Dendritic cell treated with granulocyte-macrophage colony-stimulating factor and Interleukin-4, amounts not matched to agents 40 ng/mL and 50 ng/mL, for 4 days (primary cell): ENCODE measurements at regions not wholly inside any gene's neighbourhood (a gene's known extent, or its start where the extent isn't known, plus 50 kb on each side); places are given as distances from the start of the nearest gene placed in this dataset.
"Not testable (repeated sequence)": the region's sequence is repeated elsewhere in the genome, so short reads cannot be mapped to it uniquely, and the experiment has no call there.

Source experiments
- H3K27ac Mint-ChIP-seq: one replicate; pipeline ENCODE4 v1.8.0; 2022; ENCODE audit warnings: mild to moderate bottlenecking, mixed read lengths
- H3K27me3 Mint-ChIP-seq: one replicate; pipeline ENCODE4 v1.8.0; 2022; ENCODE audit warnings: mild to moderate bottlenecking, mixed read lengths
- H3K36me3 Mint-ChIP-seq: one replicate; pipeline ENCODE4 v1.8.0; 2022; ENCODE audit warnings: low read depth, mixed read lengths
- H3K4me1 Mint-ChIP-seq: one replicate; pipeline ENCODE4 v1.8.0; 2022; ENCODE audit warnings: low read depth, mixed read lengths
- H3K4me3 Mint-ChIP-seq: one replicate; pipeline ENCODE4 v1.8.0; 2022; ENCODE audit warnings: mild to moderate bottlenecking, moderate library complexity, mixed read lengths
- H3K9me3 Mint-ChIP-seq: one replicate; pipeline ENCODE4 v1.8.0; 2022; ENCODE audit warnings: mixed read lengths
- intact Hi-C: fragments of 100-400 bp; cut with micrococcal nuclease; formaldehyde crosslinking; loops from one replicate; pipeline ENCODE4 v1.15.0; 2022

DNA sequence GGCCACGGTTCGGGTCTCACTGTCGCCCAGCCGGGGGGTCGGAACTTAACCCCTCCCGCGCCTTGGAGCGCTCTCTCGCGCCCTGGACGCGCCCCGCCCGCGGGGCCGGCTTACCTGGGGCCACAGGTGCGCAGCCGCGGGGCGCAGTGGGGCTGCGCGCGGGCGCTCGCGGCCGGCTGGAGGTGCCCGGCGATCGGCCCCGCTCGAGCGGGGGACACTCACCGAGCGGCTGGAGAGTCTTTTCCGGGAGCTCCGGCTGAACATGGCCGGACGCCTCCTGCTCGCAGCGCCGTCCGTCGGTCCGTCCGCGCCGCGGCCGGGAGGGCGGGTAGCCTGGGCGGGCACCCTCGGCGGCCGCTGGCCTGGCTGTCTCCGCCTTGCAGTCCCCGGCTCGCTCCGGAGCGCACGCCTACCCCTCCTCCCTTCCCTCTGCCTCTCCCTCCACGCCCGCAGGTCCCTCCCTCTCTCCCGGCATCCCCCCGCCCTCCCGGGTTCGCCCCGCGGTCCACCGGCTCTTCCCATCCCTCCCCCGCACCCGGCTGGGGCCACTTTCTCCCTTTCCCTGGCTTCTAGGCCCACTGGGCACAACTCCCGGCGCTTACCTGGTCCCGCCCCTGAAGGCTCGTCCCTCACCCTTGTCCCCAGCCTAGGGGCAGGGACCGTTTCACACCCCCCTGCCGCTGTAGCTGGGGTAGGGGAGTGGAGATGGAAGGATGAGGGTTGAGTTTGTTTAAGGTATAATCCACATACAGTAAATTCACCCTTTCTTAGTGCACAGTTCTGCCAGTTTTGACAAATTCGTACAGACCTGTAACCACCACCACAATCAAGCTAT lies 220.1 kb upstream of the PRICKLE2 start:
- Mint-ChIP-seq H3K27ac (no peak overlapping the region), H3K4me1 (no peaks in the 10 kb centered on the region), H3K9me3 (no peaks in the 10 kb centered on the region), H3K36me3 (no peaks in the 10 kb centered on the region), H3K4me3 (no peak overlapping the region), H3K27me3 (peaks cover 49% of the 10 kb centered on the region)
- intact Hi-C loops: no loop called here

DNA sequence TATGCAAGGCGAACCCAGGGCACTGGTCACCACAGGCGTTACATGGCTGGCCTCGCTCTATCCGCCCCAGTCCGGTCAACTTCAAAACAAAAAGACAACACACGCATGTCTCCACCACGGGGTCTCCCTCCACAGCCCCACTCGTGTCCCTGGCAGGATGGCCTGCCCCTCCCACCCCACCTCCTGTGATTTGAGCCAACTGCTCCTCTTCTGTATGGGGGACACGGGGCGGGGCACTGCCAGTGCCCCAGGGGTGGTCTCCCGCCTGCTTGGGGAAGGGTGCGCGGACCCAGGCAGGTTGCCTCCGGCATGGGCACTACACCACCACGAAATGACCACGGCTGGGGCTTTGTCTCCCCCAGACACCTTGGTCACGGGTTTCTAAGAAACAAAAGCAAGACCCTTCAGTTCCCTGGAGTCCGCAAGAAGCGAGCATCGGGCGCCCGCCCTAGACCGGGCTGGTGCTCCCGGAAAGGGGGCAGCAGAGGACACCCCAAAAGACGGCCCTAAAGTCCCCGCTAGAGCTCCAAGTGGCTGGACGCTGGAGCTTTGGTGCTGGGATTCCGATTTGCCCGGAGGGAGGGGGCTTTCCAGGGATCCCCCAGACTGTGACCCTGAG lies 219.3 kb upstream of the PRICKLE2 start:
- H3K4me3 Mint-ChIP-seq: no peak overlapping the region
- intact Hi-C loops: no loop called here
- H3K4me1 Mint-ChIP-seq: no peaks in the 10 kb centered on the region
- no peaks in the 10 kb centered on the region for H3K9me3 Mint-ChIP-seq
- H3K27me3 Mint-ChIP-seq: peaks cover 48% of the 10 kb centered on the region
- no peak overlapping the region for H3K27ac Mint-ChIP-seq
- no peaks in the 10 kb centered on the region for H3K36me3 Mint-ChIP-seq

DNA sequence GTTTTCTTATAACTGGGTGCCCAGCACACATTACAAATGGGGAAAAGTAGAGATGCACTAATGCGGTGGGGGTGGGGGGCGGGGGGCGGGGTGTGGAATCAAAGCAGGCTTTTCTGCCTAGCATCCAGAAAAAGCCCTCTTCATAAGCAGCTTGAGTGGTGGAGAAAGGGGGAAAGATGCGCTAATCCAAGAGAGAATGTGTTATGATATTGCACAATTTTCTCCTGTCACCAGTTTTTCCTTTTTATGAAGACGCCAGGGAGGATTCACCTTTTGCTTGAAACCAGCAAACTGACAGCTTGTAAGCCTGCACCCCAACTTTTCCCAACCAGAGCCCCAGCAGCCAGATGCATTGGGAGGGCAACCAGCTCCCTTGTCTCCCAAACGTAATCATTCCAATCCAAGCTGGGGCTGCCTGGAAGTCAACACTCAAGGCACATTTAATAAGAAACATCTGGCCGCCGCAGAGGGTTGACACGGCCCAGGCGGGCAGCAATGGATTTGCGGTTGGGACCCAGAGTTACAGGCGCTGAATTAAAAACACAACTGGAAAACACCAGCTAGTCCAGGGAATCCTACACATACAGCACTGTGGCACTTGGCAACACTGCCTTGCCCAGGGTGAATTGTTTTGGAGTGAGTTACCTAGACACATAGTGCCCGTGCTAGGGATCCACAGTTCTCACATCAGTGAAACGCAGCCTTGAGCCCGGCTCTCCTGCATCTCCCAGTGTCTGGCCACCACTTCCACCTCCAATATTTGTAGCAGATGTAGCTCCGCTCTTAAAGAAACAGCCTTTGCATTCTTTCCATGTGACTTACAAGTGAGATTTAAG lies 218.5 kb upstream of the PRICKLE2 start:
- intact Hi-C loops: no loop called here
- Mint-ChIP-seq H3K27me3 (peaks cover 49% of the 10 kb centered on the region), H3K36me3 (no peaks in the 10 kb centered on the region), H3K27ac (no peak overlapping the region), H3K4me3 (no peak overlapping the region), H3K4me1 (no peaks in the 10 kb centered on the region), H3K9me3 (no peaks in the 10 kb centered on the region)

DNA sequence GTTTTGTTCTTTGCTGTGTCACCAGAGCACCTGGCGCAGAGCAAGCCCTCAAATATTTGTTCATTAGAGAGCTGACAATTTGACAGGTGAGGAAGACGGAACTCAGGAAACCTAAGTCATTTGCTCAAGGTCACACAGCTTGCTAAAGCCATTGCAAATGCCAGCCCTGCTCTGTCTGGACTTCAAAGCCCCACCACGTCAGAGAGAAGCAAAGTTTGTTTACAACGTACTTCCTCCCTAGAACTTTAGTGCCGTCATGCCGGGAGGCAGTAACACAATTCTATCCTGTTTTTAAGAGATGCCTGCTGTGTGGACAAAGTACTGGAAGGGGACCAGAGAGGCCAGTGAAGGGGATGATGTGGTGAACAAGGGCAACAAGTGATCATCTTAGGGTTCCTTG lies 216.6 kb upstream of the PRICKLE2 start:
- intact Hi-C loops: no loop called here
- Mint-ChIP-seq H3K27ac (no peak overlapping the region), H3K4me1 (no peaks in the 10 kb centered on the region), H3K9me3 (peaks cover 6% of the 10 kb centered on the region), H3K4me3 (no peak overlapping the region), H3K36me3 (no peaks in the 10 kb centered on the region), H3K27me3 (peaks cover 44% of the 10 kb centered on the region)

DNA sequence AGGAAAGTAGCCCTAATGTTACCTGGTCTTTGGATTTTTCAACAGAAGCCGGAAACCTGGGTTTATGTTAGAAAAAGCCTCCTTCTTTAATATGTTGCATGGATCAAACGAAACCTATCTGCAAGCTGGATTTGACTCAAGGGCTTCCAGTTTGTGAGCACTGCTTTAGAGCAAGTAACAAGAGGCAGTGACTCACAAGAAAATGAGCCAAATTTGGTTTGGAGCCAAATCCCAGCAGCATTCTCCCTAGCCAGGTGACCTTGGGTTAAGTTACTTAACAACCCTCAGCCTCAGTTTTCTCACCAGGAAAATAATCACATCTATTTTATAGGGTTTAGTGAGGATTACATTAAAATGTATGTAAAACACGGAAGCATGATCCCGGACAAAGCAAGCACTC lies 215.2 kb upstream of the PRICKLE2 start:
- intact Hi-C loops: no loop called here
- H3K27me3 Mint-ChIP-seq: peaks cover 34% of the 10 kb centered on the region
- no peaks in the 10 kb centered on the region for H3K4me1 Mint-ChIP-seq
- H3K4me3 Mint-ChIP-seq: no peak overlapping the region
- no peaks in the 10 kb centered on the region for H3K36me3 Mint-ChIP-seq
- peaks cover 19% of the 10 kb centered on the region for H3K9me3 Mint-ChIP-seq
- H3K27ac Mint-ChIP-seq: no peak overlapping the region

DNA sequence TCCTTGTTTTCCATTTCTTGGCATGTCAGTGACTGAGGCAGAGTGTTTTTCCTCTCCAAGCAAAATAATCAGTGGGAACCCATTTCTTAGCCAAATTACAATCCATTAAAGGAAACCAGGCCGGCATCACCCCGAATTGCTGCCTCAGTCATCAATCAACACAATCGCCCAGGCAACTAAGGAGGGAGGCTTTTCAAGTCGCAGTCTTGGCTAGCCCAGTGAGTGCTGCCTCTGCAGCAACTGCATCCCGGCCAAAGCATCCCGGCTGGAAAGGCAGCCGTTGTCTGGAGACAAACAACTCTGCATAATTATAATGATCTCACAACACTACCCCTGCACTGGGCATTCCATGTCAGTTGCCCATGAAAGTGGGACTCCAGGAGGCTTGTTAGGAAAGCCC lies 213.5 kb upstream of the PRICKLE2 start:
- peaks cover 21% of the 10 kb centered on the region for H3K27me3 Mint-ChIP-seq
- H3K4me3 Mint-ChIP-seq: no peak overlapping the region
- no peaks in the 10 kb centered on the region for H3K4me1 Mint-ChIP-seq
- intact Hi-C loops: no loop called here
- no peaks in the 10 kb centered on the region for H3K36me3 Mint-ChIP-seq
- H3K9me3 Mint-ChIP-seq: peaks cover 32% of the 10 kb centered on the region
- H3K27ac Mint-ChIP-seq: no peak overlapping the region

DNA sequence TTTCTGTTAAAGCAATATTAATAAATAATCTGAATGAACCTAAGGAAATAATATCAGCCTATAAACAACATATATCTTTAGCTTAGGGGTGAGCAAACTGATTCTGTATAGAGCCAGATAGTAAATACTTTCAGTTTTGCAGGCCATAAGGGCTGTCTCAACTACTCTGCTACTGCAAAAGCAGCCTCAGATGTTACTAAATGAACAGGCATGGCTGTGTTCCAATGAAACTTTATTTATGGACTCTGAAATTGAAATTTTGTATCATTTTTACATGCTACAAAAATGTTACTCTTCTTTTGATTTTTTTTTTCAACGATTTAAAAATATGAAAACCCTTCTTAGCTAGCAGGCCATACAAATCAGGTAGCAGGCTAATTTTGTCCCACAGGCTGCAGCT lies 212.8 kb upstream of the PRICKLE2 start:
- H3K27me3 Mint-ChIP-seq: peaks cover 13% of the 10 kb centered on the region
- no peak overlapping the region for H3K4me3 Mint-ChIP-seq
- intact Hi-C loops: no loop called here
- no peaks in the 10 kb centered on the region for H3K36me3 Mint-ChIP-seq
- peaks cover 38% of the 10 kb centered on the region for H3K9me3 Mint-ChIP-seq
- H3K4me1 Mint-ChIP-seq: no peaks in the 10 kb centered on the region
- H3K27ac Mint-ChIP-seq: no peak overlapping the region

DNA sequence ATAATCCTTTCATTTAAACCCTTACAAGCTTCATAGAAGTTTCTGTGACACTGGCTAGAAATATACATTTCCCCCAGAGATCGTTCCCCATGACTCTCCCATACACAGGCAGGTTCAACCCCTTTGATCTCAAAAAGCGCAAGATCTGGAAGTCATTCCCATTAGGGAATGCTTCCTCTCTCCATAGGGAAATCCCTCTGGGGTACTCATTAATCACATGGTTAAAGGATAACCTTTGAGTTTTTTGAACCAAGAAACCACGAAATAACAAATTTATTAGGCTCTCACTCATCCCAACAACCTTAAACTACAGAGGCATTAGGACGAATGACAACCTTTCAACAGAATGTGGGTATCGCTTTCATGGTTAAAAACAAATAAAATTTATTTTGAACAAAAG lies 211.9 kb upstream of the PRICKLE2 start:
- H3K27me3 Mint-ChIP-seq: peaks cover 6% of the 10 kb centered on the region
- peaks cover 38% of the 10 kb centered on the region for H3K9me3 Mint-ChIP-seq
- H3K4me1 Mint-ChIP-seq: no peaks in the 10 kb centered on the region
- no peak overlapping the region for H3K4me3 Mint-ChIP-seq
- no peak overlapping the region for H3K27ac Mint-ChIP-seq
- intact Hi-C loops: no loop called here
- H3K36me3 Mint-ChIP-seq: no peaks in the 10 kb centered on the region

DNA sequence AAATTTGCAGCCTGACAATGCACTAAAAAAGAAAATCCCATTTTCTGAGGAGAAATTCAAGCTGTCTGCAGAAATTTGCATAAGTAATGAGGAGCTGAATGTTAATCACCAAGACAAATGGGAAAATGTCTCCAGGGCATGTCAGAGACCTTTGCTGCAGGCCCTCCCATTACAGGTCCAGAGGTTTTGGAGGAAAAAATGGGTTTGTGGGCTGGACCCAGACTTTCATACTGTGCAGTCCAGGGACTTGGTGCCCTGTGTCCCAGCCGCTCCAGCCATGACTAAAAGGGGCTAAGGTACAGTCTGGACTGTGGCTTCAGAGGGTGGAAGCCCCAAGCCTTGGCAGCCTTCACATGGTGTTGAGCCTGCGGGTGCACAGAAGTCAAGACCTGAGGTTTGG lies 209.8 kb upstream of the PRICKLE2 start:
- H3K4me3 Mint-ChIP-seq, H3K27me3 Mint-ChIP-seq, H3K36me3 Mint-ChIP-seq, H3K27ac Mint-ChIP-seq, H3K4me1 Mint-ChIP-seq, intact Hi-C loops: not testable (repeated sequence)
- peaks cover 38% of the 10 kb centered on the region for H3K9me3 Mint-ChIP-seq

DNA sequence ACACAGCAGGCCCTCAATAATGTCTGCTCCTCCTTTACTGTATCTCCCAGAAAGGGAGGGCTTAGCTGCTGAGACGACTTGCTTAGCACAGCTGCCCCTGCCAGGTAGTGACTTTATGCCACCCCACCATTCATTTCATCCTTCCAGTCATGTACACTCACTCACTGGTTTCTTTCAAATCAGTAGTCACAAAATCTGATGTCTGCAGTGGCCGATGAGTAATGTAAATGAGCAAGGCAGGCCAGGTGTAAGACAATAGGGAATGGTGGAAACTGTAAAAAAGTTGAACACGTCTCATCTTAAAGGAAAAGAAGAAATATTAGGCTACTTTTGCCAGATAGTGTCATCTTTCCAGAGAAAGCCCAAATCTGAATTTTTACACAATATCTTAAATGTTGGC lies 207.6 kb upstream of the PRICKLE2 start:
- Mint-ChIP-seq H3K4me3 (no peak overlapping the region), H3K27me3 (no peaks in the 10 kb centered on the region), H3K36me3 (no peaks in the 10 kb centered on the region), H3K27ac (no peak overlapping the region), H3K4me1 (no peaks in the 10 kb centered on the region), H3K9me3 (peaks cover 38% of the 10 kb centered on the region)
- intact Hi-C loops: no loop called here

DNA sequence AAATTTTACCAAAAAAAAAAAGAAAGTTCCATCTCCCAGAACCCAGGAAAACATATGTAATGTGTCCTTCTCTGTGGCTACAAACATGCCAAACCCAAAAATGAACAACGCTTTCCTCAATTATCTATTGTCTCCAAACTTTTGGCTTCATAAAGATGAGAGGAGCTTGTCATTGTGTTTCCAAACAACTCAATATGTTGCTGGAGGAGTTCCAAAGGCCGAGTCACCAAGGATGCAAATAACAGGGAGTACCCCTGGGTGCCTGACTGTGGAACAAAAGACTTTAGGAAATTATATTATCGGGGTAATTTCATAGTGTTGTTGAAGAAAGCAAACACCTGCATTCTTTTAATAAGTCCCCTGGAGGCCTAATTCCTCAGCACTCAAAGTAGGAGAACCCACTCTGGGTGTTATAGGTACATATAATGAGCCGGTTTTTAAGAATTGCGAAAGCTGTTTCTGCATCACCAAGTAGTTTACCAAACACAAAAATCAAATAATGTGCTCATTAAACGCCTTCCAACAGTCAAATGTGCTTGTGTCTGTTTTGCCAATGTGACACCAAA lies 206.3 kb upstream of the PRICKLE2 start:
- Mint-ChIP-seq H3K9me3 (peaks cover 30% of the 10 kb centered on the region), H3K4me3 (no peak overlapping the region), H3K4me1 (no peaks in the 10 kb centered on the region)

DNA sequence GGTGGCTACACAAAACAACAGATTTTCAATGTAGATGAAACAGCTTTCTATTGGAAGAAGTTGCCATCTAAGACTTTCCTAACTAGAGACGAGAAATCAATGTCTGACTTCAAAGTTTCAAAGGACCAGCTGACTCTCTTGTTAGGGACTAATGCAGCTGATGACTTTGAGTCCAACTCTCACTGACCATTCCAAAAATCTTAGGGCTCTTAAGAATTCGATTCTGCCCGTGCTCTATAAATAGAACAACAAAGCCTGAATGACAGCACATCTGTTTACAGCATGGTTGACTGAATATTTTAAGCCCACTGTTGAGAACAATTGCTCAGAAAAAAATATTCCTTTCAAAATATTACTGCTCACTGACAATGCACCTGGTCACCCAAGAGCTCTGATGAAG lies 202.4 kb upstream of the PRICKLE2 start:
- Mint-ChIP-seq H3K4me1 (no peaks in the 10 kb centered on the region), H3K4me3 (no peak overlapping the region), H3K27ac (no peak overlapping the region), H3K36me3 (no peaks in the 10 kb centered on the region), H3K9me3 (no peaks in the 10 kb centered on the region), H3K27me3 (no peaks in the 10 kb centered on the region)
- intact Hi-C loops: no loop called here

More for the DNA sequence above, 206.3 kb upstream of the PRICKLE2 start:
- no peaks in the 10 kb centered on the region for H3K36me3 Mint-ChIP-seq
- no peaks in the 10 kb centered on the region for H3K27me3 Mint-ChIP-seq
- H3K27ac Mint-ChIP-seq: no peak overlapping the region
- intact Hi-C loops: no loop called here

DNA sequence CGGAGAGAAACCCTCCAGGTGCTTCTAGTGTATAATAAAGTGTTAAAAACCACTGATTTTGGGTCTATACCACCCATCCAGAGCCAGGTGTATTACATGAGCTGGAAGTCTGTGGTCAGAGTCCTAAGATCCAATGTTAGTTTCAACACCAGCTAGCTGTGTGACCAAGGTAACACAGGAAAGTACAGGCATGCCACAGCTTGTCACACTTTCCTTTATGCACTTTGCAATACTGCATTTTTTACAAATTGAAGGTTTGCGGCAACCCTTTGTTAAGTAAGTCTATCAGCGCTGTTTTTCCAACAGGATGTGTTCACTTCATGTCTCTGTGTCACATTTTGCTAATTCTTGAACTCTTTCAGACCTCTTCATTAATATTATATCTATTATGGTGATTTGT lies 201.3 kb upstream of the PRICKLE2 start:
- no peaks in the 10 kb centered on the region for H3K9me3 Mint-ChIP-seq

DNA sequence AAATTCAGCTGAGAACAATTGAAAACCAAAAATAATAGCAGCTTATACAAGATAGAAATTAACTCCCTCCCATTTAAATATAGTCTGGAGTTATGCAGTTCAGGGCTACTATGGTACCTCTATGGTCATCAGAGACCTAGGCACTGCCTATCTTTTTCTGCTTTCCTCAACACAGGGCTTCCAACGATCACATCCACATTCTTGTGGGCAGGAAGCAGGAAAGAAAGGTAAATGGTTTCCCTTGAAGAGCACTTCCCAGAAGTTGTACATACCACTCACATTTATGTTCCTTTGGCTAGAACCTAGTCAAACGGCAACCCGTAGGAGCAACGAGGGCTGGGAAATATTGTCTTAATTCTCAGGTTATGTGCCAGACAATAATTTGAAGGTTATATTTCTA lies 197.7 kb upstream of the PRICKLE2 start:
- no peaks in the 10 kb centered on the region for H3K4me1 Mint-ChIP-seq
- H3K27ac Mint-ChIP-seq: no peak overlapping the region
- intact Hi-C loops: no loop called here
- H3K4me3 Mint-ChIP-seq: no peak overlapping the region
- no peaks in the 10 kb centered on the region for H3K36me3 Mint-ChIP-seq
- no peaks in the 10 kb centered on the region for H3K27me3 Mint-ChIP-seq
- H3K9me3 Mint-ChIP-seq: no peaks in the 10 kb centered on the region

More for the DNA sequence above, 201.3 kb upstream of the PRICKLE2 start:
- Mint-ChIP-seq H3K4me3 (no peak overlapping the region), H3K27me3 (no peaks in the 10 kb centered on the region), H3K36me3 (no peaks in the 10 kb centered on the region), H3K4me1 (no peaks in the 10 kb centered on the region), H3K27ac (no peak overlapping the region)
- intact Hi-C loops: no loop called here
